Fibroblast of villous mesenchyme (primary cell): ENCODE measurements at regions not wholly inside any gene's neighbourhood (a gene's known extent, or its start where the extent isn't known, plus 50 kb on each side); places are given as distances from the start of the nearest gene placed in this dataset.
A peak's percentile ranks its signal among the peaks of the same experiment; 100 is the strongest.

Experiments used
- DNase-seq: peaks from one replicate; pipeline ENCODE4 v3.0.0-alpha.2; 2010; ENCODE audit warnings: low read depth
- H3K4me3 ChIP-seq: 2 replicates; pipeline ENCODE4 v1.5.1; 2011; ENCODE audit warnings: low read depth, mild to moderate bottlenecking, low read length
- TF ChIP-seq, protein P1 (sequence below): IDR thresholded peaks from 2 replicates; pipeline ENCODE4 v1.5.1; 2012; ENCODE audit warnings: low read depth, mild to moderate bottlenecking, low read length; ENCODE audit not compliant: insufficient read depth

DNA sequence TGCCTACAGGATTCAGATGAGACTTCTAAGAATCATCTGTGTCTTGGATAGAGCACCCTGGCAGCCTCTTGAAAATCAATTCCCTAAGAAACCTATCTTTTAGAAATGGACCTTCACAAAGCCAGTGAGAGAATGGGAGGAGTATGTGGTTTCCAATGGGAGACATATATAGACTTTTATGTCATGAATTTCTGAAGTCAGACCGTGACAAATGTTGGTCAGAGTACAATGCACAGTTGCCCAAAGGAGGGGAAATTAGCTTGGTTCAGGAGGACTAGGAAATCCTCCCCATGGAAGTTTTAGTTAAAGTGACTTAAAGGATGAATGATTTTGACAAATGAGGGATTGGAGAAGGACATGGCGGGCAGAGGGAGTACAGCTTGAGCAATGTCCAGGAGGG, 194.4 kb downstream of the DAD1 start:
- no peak for DNase-seq
- TF ChIP-seq, protein P1, sequence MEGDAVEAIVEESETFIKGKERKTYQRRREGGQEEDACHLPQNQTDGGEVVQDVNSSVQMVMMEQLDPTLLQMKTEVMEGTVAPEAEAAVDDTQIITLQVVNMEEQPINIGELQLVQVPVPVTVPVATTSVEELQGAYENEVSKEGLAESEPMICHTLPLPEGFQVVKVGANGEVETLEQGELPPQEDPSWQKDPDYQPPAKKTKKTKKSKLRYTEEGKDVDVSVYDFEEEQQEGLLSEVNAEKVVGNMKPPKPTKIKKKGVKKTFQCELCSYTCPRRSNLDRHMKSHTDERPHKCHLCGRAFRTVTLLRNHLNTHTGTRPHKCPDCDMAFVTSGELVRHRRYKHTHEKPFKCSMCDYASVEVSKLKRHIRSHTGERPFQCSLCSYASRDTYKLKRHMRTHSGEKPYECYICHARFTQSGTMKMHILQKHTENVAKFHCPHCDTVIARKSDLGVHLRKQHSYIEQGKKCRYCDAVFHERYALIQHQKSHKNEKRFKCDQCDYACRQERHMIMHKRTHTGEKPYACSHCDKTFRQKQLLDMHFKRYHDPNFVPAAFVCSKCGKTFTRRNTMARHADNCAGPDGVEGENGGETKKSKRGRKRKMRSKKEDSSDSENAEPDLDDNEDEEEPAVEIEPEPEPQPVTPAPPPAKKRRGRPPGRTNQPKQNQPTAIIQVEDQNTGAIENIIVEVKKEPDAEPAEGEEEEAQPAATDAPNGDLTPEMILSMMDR: no peak

GRCh38 chr14:22393796-22394195, 195.2 kb downstream of the DAD1 start:
- no peak for DNase-seq
- H3K4me3 ChIP-seq: no peak overlapping the region
- TF ChIP-seq, protein P1: no peak

More for the DNA sequence above, 194.4 kb downstream of the DAD1 start:
- H3K4me3 ChIP-seq: no peak overlapping the region

DNA sequence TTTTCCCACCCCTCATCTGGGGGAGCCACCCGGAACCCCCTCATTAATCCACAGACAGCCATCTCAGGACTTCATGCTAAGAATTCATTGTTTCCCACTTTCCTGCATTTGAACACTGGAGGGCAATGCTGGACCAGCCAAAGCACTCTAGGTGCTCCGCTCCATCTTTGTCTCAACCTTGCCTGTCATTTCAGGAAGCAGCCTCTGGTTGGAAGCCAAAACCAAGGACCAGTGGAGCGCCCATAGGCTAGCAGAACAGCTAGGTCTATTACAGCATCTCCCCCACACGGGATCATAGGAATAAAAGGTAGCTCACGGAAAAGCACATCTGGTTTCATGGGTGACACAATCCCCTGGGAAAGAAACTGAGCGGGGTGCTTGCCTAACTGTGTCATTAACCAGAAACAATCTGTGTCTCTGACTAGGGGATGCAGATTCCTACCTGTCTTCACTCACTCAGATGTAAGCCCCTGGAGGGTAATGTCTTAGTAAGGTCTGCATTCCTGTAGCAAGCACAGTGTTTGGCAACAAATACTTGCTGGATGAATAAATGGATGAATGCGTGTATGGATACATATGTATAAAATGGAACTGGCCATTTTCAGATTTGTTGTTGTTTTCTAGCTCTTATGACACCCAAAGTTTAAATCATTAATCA, 197.0 kb downstream of the DAD1 start:
- DNase-seq: peak; percentile 74
- H3K4me3 ChIP-seq: no peak overlapping the region
- TF ChIP-seq, protein P1: peak; percentile 82

DNA sequence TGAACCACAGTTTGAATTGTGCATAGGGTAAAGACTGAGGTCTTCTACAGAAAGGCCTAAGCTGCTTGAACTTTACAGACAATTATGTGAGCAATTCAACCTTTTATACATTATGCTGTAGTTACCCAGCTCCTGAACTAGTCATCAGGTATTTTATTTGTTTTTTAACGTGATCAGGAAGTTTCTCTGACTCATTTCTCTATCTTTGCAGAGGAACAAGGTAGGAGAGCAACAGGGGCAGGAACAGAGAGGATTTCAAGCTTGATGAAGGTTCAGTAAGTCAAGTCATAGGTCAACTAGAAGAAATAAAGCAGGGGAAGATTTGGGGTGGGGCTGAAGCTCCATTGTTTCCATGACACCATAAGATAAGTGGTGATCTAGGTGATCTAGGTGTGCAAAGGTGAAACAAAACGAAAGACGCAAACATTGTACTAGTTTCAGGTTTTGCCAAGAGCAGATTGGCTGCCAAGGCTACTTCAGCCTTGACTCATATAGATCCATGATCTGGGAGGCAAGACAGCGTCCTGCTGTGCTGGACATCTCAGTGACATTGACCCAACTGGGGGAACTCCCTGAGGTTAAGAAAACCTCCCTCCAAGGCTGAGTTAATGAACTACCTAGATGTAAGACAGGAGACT, 198.1 kb downstream of the DAD1 start:
- no peak overlapping the region for H3K4me3 ChIP-seq
- no peak for DNase-seq
- TF ChIP-seq, protein P1: no peak

DNA sequence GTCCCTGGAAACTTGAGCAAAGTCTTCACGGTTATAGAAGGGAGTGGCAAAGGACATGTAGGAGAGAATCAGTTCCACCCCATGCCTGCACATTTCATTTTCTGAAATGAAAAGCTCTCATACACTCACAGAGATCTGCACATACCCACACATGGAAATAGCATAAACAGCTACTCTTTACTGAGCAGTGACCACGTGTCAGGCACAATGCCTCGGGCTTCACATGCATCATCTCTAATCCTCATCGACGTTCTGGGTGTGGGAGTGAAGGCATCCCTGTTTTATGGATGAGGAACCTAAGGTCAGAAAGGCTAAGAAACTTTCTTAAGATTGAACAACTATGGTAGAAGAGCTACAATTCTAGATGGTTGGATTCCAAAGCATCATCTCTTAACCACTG, 198.8 kb downstream of the DAD1 start:
- DNase-seq: no peak

DNA sequence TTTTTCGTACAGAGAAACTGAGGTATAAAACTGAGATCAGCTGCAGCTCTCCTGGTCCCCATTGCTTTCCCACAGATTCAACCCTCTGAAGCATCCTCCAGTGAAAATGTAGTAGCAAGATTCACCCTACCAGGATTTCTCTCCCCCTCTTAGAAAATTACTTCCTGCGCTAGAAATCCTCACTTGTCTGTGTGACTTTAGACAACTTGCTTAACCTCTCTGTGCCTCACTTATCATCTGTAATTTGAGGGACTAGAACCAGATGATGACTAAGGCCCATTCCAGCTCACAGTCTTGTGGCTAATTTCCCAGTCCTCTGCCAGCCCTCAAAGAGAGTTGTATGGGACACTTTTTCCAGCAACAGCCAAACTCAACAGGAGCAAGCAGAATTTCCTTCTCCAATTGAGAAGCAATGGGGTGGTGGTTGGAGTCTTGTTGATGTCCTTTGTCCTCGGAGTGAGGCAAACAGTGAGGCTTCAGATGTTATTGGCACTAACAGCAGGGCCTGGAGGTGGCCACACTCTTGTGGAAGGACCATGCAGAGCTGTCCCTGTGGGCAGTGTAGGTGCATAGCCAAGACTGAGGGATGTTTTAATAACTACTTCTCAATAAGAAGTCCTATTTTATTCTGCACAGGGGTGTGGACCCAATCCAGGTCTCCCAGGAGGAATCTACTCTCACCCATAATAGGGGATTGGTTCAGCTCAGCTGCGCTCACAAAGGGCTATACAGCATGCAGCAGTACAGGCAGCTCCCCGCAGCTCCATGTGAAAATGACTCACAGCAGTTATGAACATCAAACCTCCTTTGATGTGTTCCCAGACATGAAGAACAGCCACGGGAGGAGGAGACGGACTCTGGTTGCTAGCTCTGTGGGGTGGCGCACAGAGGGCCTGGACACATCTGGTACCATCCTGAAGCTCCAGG, 200.1 kb downstream of the DAD1 start:
- peak; percentile 52 for DNase-seq
- no peak overlapping the region for H3K4me3 ChIP-seq
- TF ChIP-seq, protein P1: no peak

More for the DNA sequence above, 198.8 kb downstream of the DAD1 start:
- H3K4me3 ChIP-seq: no peak overlapping the region
- TF ChIP-seq, protein P1: no peak
